Right lobe of liver (tissue), 4 donors: ENCODE measurements at regions not wholly inside any gene's neighbourhood (a gene's known extent, or its start where the extent isn't known, plus 50 kb on each side); places are given as distances from the start of the nearest gene placed in this dataset.

Experiments used
- POLR2A ChIP-seq: fragments of 450-650 bp; IDR thresholded peaks from one replicate; pipeline ENCODE4 v1.6.1; 2017; ENCODE audit warnings: antibody characterized with exemption, mild to moderate bottlenecking
- TF ChIP-seq, protein P1 (sequence below), 4 donors: fragments of 200-600 bp in 3 of 4; fragments of 450-650 bp in 1 of 4; IDR thresholded peaks; one replicate each; pipeline versions ENCODE4 v1.5.1 to v1.8.0; 2016 to 2022; ENCODE audit warnings: antibody characterized with exemption in 4 of 4, mild to moderate bottlenecking in 2 of 4
- donor health status: DM: no; HTN: no; CAD: no.
- donor health status: DM: no; HTN: no; CAD: no.
- donor health status: DM: no; HTN: yes; CAD: no.

DNA sequence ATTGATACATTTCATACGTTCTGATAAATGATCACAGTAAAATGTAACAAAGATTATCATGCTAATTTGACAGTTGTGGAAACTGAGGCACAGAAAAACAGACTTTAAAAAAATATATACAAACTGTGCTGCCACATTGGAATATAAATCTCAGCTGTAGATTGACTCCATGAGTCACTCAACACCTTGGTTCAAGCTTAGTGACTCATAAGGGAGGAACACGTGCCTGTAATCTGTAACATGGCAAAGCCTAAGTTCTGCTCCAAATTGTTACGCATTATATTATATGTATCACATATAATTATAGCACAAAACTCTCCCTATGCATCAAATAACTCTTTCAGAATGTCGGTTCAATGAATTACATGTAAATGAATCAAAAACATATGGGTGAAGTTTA, 1047.5 kb downstream of the GATA3 start:
- TF ChIP-seq, protein P1, sequence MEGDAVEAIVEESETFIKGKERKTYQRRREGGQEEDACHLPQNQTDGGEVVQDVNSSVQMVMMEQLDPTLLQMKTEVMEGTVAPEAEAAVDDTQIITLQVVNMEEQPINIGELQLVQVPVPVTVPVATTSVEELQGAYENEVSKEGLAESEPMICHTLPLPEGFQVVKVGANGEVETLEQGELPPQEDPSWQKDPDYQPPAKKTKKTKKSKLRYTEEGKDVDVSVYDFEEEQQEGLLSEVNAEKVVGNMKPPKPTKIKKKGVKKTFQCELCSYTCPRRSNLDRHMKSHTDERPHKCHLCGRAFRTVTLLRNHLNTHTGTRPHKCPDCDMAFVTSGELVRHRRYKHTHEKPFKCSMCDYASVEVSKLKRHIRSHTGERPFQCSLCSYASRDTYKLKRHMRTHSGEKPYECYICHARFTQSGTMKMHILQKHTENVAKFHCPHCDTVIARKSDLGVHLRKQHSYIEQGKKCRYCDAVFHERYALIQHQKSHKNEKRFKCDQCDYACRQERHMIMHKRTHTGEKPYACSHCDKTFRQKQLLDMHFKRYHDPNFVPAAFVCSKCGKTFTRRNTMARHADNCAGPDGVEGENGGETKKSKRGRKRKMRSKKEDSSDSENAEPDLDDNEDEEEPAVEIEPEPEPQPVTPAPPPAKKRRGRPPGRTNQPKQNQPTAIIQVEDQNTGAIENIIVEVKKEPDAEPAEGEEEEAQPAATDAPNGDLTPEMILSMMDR (IDR thresholded peaks at IDR 0.05) = no peak
- no peak for TF ChIP-seq POLR2A
